Lower leg skin (tissue), 4 donors: ENCODE measurements at regions not wholly inside any gene's neighbourhood (a gene's known extent, or its start where the extent isn't known, plus 50 kb on each side); places are given as distances from the start of the nearest gene placed in this dataset.

ENCODE experiments used
- DNase-seq, 2 donors: peaks; one replicate each; pipeline ENCODE4 v3.0.0-alpha.2; 2019; ENCODE audit warnings: low spot score in 2 of 2
- H3K4me3 ChIP-seq: fragments of 200-600 bp; sonication (generic); 2 replicates; pipeline ENCODE4 v1.5.1; 2017; ENCODE audit warnings: mild to moderate bottlenecking, low read depth; ENCODE audit not compliant: poor library complexity, severe bottlenecking
- CTCF ChIP-seq, 3 donors: fragments of 450-650 bp; IDR thresholded peaks; one replicate each; pipeline ENCODE4 v1.5.1; 2016; ENCODE audit warnings: antibody characterized with exemption in 3 of 3, mild to moderate bottlenecking in 3 of 3, moderate library complexity in 2 of 3
- POLR2A ChIP-seq, 2 donors: fragments of 450-650 bp; IDR thresholded peaks; one replicate each; pipeline ENCODE4 v1.6.1; 2016 to 2017; ENCODE audit warnings: antibody characterized with exemption in 2 of 2, mild to moderate bottlenecking in 1 of 2, moderate library complexity in 1 of 2
- WGBS, 2 donors: methylation state at CpG; one replicate each; pipeline ENCODE4 v1.1.5; 2018; 5-methylcytosine and 5-hydroxymethylcytosine counted together
- intact Hi-C: fragments of 100-400 bp; cut with DNase I; formaldehyde crosslinking; loops from one replicate; pipeline ENCODE4 v1.15.0; 2023; ENCODE audit warnings: low total_unique reads

GRCh38 chr7:33784000-33784399 lies 121.3 kb upstream of the BMPER start:
- DNase-seq, result no peak
- TF ChIP-seq CTCF (IDR thresholded peaks at IDR 0.05) (no peak), POLR2A (IDR thresholded peaks at IDR 0.05) (no peak)
- no peak overlapping the region for H3K4me3 ChIP-seq
- 90 to 94% methylated on average over 2 of the region's 2 CpGs for WGBS, 2 donors
- intact Hi-C loops, result no loop called here

- no peak overlapping the region for H3K4me3 ChIP-seq
- intact Hi-C loops, result no loop called here
- TF ChIP-seq POLR2A (IDR thresholded peaks at IDR 0.05), result no peak
- no peak for TF ChIP-seq CTCF (IDR thresholded peaks at IDR 0.05)
- WGBS, 2 donors, result 77% methylated on average over 6 of the region's 6 CpGs
- no peak for DNase-seq
Measured at GRCh38 chr7:33788531-33788930, 116.8 kb upstream of the BMPER start.

GRCh38 chr7:33789871-33790630 lies 115.3 kb upstream of the BMPER start:
- no peak for TF ChIP-seq POLR2A (IDR thresholded peaks at IDR 0.05)
- no peak for TF ChIP-seq CTCF (IDR thresholded peaks at IDR 0.05)
- DNase-seq, result no peak
- intact Hi-C loops, result no loop called here
- 69 to 74% methylated on average over 11 of the region's 11 CpGs for WGBS, 2 donors
- no peak overlapping the region for H3K4me3 ChIP-seq

- TF ChIP-seq POLR2A (IDR thresholded peaks at IDR 0.05) (no peak), CTCF (IDR thresholded peaks at IDR 0.05) (no peak)
- H3K4me3 ChIP-seq, result no peak overlapping the region
- 71 to 91% methylated on average over 5 of the region's 5 CpGs for WGBS, 2 donors
- no peak for DNase-seq
- intact Hi-C loops, result no loop called here
Measured at GRCh38 chr7:33790746-33791145, 114.6 kb upstream of the BMPER start.

- DNase-seq, result no peak
- WGBS, 2 donors, result 89 to 100% methylated on average over 2 of the region's 2 CpGs
- TF ChIP-seq POLR2A (IDR thresholded peaks at IDR 0.05) (no peak), CTCF (IDR thresholded peaks at IDR 0.05) (no peak)
- H3K4me3 ChIP-seq, result no peak overlapping the region
- intact Hi-C loops, result no loop called here
Measured at GRCh38 chr7:33792041-33792440, 113.3 kb upstream of the BMPER start.
